Endothelial cell (in vitro differentiated cells): ENCODE measurements at regions not wholly inside any gene's neighbourhood (a gene's known extent, or its start where the extent isn't known, plus 50 kb on each side); places are given as distances from the start of the nearest gene placed in this dataset.
"Not testable (repeated sequence)": the region's sequence is repeated elsewhere in the genome, so short reads cannot be mapped to it uniquely, and the experiment has no call there.

ENCODE experiments used
- DNase-seq: peaks from one replicate; pipeline ENCODE4 v3.0.0; 2021; ENCODE audit warnings: low spot score
- H3K27ac Mint-ChIP-seq: one replicate; pipeline ENCODE4 v1.8.0; 2021; ENCODE audit warnings: mixed read lengths, inconsistent platforms; ENCODE audit not compliant: unreplicated experiment
- H3K27me3 Mint-ChIP-seq: one replicate; pipeline ENCODE4 v1.8.0; 2021; ENCODE audit warnings: mild to moderate bottlenecking, moderate library complexity, mixed read lengths, inconsistent platforms; ENCODE audit not compliant: unreplicated experiment
- H3K36me3 Mint-ChIP-seq: one replicate; pipeline ENCODE4 v1.8.0; 2021; ENCODE audit warnings: mild to moderate bottlenecking, low read depth, mixed read lengths, inconsistent platforms; ENCODE audit not compliant: unreplicated experiment
- H3K4me1 Mint-ChIP-seq: one replicate; pipeline ENCODE4 v1.8.0; 2021; ENCODE audit warnings: mild to moderate bottlenecking, mixed read lengths, inconsistent platforms; ENCODE audit not compliant: unreplicated experiment
- H3K4me3 Mint-ChIP-seq: one replicate; pipeline ENCODE4 v1.8.0; 2021; ENCODE audit warnings: mild to moderate bottlenecking, mixed read lengths, inconsistent platforms; ENCODE audit not compliant: unreplicated experiment
- H3K9me3 Mint-ChIP-seq: one replicate; pipeline ENCODE4 v1.8.0; 2021; ENCODE audit warnings: mixed read lengths, inconsistent platforms; ENCODE audit not compliant: unreplicated experiment
- TF ChIP-seq, protein P1 (sequence below): fragments of 200-600 bp; sonication (generic); IDR thresholded peaks from one replicate; pipeline ENCODE4 v1.5.0; 2021; ENCODE audit warnings: antibody characterized with exemption; ENCODE audit not compliant: unreplicated experiment

DNA sequence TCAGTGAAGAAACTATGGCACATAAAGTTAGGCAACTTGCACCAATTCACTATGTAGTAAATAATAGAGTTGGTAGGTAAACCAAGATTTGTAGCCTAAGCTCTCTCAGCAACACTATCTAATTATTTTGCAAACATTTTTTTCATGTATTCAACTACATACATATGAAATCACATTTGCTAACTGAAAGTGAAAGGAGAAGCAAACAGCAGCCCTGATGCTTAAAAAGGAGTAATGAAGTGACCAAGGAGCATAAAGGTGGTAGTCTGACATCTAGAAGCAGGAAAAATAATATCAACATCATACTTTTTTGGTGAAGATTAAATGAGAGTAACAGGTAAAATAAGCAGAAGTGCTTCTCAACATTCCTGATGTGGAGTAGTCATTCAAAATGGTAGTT lies 603.7 kb downstream of the GRXCR1 start:
- H3K4me1 Mint-ChIP-seq: no peaks in the 10 kb centered on the region
- no peak for DNase-seq
- no peaks in the 10 kb centered on the region for H3K36me3 Mint-ChIP-seq
- H3K27me3 Mint-ChIP-seq: no peaks in the 10 kb centered on the region
- TF ChIP-seq, protein P1, sequence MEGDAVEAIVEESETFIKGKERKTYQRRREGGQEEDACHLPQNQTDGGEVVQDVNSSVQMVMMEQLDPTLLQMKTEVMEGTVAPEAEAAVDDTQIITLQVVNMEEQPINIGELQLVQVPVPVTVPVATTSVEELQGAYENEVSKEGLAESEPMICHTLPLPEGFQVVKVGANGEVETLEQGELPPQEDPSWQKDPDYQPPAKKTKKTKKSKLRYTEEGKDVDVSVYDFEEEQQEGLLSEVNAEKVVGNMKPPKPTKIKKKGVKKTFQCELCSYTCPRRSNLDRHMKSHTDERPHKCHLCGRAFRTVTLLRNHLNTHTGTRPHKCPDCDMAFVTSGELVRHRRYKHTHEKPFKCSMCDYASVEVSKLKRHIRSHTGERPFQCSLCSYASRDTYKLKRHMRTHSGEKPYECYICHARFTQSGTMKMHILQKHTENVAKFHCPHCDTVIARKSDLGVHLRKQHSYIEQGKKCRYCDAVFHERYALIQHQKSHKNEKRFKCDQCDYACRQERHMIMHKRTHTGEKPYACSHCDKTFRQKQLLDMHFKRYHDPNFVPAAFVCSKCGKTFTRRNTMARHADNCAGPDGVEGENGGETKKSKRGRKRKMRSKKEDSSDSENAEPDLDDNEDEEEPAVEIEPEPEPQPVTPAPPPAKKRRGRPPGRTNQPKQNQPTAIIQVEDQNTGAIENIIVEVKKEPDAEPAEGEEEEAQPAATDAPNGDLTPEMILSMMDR: no peak
- H3K27ac Mint-ChIP-seq: no peak overlapping the region
- H3K9me3 Mint-ChIP-seq: no peaks in the 10 kb centered on the region
- H3K4me3 Mint-ChIP-seq: no peak overlapping the region

DNA sequence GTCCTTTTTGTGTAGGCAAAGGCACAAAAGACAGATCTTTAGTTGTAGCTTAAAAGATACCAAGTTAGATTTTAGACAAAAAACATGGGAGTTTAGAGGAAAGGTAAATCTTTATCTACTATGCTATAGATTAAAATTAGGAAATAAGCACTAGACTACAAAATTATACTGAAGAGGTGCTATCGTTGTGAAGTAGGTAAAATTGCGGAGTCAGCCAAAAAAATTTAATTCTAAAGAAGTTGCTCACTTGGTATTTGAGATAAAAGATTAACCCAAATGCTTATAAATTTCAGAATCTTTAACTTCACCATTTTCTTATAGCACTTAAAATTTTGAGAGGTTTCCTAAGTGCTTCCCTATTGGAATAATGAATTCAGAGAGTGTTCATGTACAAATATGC lies 604.1 kb downstream of the GRXCR1 start:
- H3K4me3 Mint-ChIP-seq: no peak overlapping the region
- H3K9me3 Mint-ChIP-seq: no peaks in the 10 kb centered on the region
- H3K27ac Mint-ChIP-seq: no peak overlapping the region
- no peak for DNase-seq
- H3K27me3 Mint-ChIP-seq: no peaks in the 10 kb centered on the region
- TF ChIP-seq, protein P1: no peak
- H3K36me3 Mint-ChIP-seq: no peaks in the 10 kb centered on the region
- no peaks in the 10 kb centered on the region for H3K4me1 Mint-ChIP-seq

DNA sequence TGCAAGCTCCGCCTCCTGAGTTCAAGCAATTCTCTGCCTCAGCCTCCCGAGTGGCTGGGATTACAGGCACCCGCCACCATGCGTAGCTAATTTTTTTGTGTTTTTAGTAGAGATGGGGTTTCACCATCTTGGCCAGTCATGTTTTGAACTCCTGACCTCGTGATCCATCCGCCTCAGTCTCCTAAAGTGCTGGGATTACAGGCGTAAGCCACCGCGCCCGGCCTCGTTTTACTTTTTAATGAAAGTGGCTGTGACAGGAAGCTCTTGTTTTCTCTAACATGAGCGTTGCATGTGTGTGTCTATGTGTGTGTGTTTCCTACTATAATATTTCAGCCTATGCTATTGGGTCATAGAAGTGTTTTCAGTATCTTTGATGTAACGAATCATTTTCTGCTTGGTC lies 613.3 kb downstream of the GRXCR1 start:
- H3K27ac Mint-ChIP-seq, H3K27me3 Mint-ChIP-seq, H3K4me1 Mint-ChIP-seq, H3K9me3 Mint-ChIP-seq, DNase-seq, H3K36me3 Mint-ChIP-seq, H3K4me3 Mint-ChIP-seq: not testable (repeated sequence)

DNA sequence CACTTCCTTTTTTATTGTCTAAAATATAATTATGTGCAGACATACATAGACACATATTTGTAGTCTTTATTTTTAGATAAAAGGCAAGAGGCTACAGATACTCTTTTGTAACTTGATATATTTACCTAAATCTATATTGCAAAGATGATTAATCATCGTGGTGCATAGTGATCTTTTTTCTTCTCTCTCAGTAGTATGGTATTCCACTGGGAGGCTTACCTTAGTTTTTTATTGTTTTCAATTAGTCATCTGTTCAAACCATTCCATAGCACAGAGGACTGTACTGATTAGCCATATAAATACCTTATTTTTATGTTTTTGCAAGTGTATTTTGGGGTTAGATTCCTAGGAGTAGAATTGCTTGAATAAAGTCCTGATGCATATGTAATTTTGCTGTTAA lies 619.7 kb downstream of the GRXCR1 start:
- DNase-seq: no peak
- H3K9me3 Mint-ChIP-seq: peaks cover 5% of the 10 kb centered on the region
- no peak overlapping the region for H3K27ac Mint-ChIP-seq
- H3K27me3 Mint-ChIP-seq: no peaks in the 10 kb centered on the region
- no peaks in the 10 kb centered on the region for H3K36me3 Mint-ChIP-seq
- TF ChIP-seq, protein P1: no peak
- H3K4me1 Mint-ChIP-seq: no peaks in the 10 kb centered on the region
- no peak overlapping the region for H3K4me3 Mint-ChIP-seq

DNA sequence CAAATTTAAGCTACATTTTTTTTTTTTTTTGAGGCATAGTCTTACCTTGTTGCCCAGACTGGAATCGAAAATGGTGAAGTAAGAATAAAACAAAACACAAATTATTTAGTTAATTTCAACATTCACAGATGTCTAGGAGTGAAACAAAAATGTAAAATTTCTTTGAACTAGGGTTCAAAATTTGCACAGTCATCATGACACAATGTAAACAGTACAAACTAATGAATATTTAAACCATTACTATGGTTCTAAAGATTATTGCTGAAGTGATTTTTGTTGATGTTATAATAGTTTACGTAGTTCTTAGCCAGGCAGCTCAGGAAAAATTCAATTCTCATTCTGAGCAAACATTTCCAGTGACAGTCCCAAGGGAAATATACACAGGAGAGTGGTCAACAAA lies 633.1 kb downstream of the GRXCR1 start:
- TF ChIP-seq, protein P1: no peak
- Mint-ChIP-seq H3K4me3 (no peak overlapping the region), H3K27ac (no peak overlapping the region), H3K4me1 (no peaks in the 10 kb centered on the region), H3K27me3 (no peaks in the 10 kb centered on the region), H3K36me3 (no peaks in the 10 kb centered on the region), H3K9me3 (no peaks in the 10 kb centered on the region)
- DNase-seq: no peak

DNA sequence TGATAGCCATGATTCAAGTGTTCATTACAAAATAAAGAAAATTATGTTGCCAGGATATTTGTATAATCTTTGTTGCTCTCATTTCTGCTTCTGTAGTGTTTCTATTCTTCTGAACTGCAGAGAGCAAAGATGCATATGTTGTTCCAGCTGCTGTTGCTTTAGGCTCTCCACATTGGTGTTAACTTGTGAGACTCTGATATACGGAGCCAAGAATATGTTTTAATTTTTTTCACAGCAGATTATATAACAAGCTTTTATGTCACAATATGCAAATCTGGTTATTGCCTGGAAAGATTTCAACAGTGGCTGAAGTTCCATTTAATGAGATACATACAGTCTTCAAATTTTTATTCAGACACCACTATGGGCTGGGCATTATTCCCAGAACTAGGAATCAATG lies 655.0 kb downstream of the GRXCR1 start:
- Mint-ChIP-seq H3K27me3 (no peaks in the 10 kb centered on the region), H3K4me1 (no peaks in the 10 kb centered on the region), H3K27ac (no peak overlapping the region), H3K9me3 (peaks cover 4% of the 10 kb centered on the region), H3K4me3 (no peak overlapping the region), H3K36me3 (no peaks in the 10 kb centered on the region)
- DNase-seq: no peak
- TF ChIP-seq, protein P1: no peak
